Neuronal stem cell (in vitro differentiated cells): ENCODE measurements at regions not wholly inside any gene's neighbourhood (a gene's known extent, or its start where the extent isn't known, plus 50 kb on each side); places are given as distances from the start of the nearest gene placed in this dataset.
"Not testable (repeated sequence)": the region's sequence is repeated elsewhere in the genome, so short reads cannot be mapped to it uniquely, and the experiment has no call there.

Experiments
- DNase-seq: peaks from one replicate; pipeline ENCODE4 v3.0.0-alpha.2; 2013; ENCODE audit warnings: low spot score
- H2AFZ ChIP-seq: one replicate; pipeline ENCODE4 v1.6.1; 2013; ENCODE audit warnings: mild to moderate bottlenecking, low read length, inconsistent platforms
- H2AK5ac ChIP-seq: 2 replicates; pipeline ENCODE4 v1.6.1; 2013; ENCODE audit warnings: low read depth, mild to moderate bottlenecking, inconsistent platforms, low read length, moderate library complexity, mixed read lengths
- H2BK120ac ChIP-seq: 2 replicates; pipeline ENCODE4 v1.6.1; 2013; ENCODE audit warnings: low read depth, mild to moderate bottlenecking, inconsistent platforms, low read length, moderate library complexity, mixed read lengths
- H2BK12ac ChIP-seq: one replicate; pipeline ENCODE4 v1.6.1; 2013; ENCODE audit warnings: low read length, inconsistent platforms
- H2BK15ac ChIP-seq: 2 replicates; pipeline ENCODE4 v1.6.1; 2013; ENCODE audit warnings: mild to moderate bottlenecking, low read length, inconsistent platforms, mixed read lengths
- H2BK5ac ChIP-seq: one replicate; pipeline ENCODE4 v1.6.1; 2013; ENCODE audit warnings: inconsistent platforms, mild to moderate bottlenecking, low read length, moderate library complexity
- H3K14ac ChIP-seq: one replicate; pipeline ENCODE4 v1.6.1; 2013; ENCODE audit warnings: low read length, inconsistent platforms
- H3K18ac ChIP-seq: 2 replicates; pipeline ENCODE4 v1.6.1; 2013; ENCODE audit warnings: low read length, inconsistent platforms
- H3K23ac ChIP-seq: 2 replicates; pipeline ENCODE4 v1.6.1; 2013; ENCODE audit warnings: low read depth, mild to moderate bottlenecking, mixed read lengths, low read length, inconsistent platforms; ENCODE audit not compliant: poor library complexity
- H3K27ac ChIP-seq: replicated peaks from 3 replicates; pipeline ENCODE4 v1.5.1; 2013; ENCODE audit warnings: low read length, inconsistent platforms
- H3K27me3 ChIP-seq, 3 experiments: 2 replicates each; pipeline ENCODE4 v1.6.1; 2013; ENCODE audit warnings: low read length in 3 of 3, mild to moderate bottlenecking in 2 of 3, inconsistent platforms in 1 of 3, low read depth in 1 of 3, mixed read lengths in 1 of 3, moderate library complexity in 1 of 3; ENCODE audit not compliant: control insufficient read depth in 3 of 3, insufficient read depth in 3 of 3
- H3K36me3 ChIP-seq, 2 donors: replicated peaks in 1 of 2; 2 replicates each; pipeline ENCODE4 v1.6.1; 2013; ENCODE audit warnings: low read length in 2 of 2; ENCODE audit not compliant: control insufficient read depth in 2 of 2, insufficient read depth in 2 of 2
- H3K4ac ChIP-seq: 2 replicates; pipeline ENCODE4 v1.6.1; 2013; ENCODE audit warnings: inconsistent platforms, mild to moderate bottlenecking, low read length, moderate library complexity
- H3K4me1 ChIP-seq, 2 donors: 1 replicate in 1 of 2; 2 replicates in 1 of 2; pipeline ENCODE4 v1.6.1; 2013; ENCODE audit warnings: low read length in 2 of 2, low read depth in 1 of 2; ENCODE audit not compliant: control insufficient read depth in 2 of 2, insufficient read depth in 1 of 2
- H3K4me2 ChIP-seq: one replicate; pipeline ENCODE4 v1.6.1; 2013; ENCODE audit warnings: mild to moderate bottlenecking, low read length, inconsistent platforms; ENCODE audit not compliant: insufficient read depth, poor library complexity, severe bottlenecking
- H3K4me3 ChIP-seq, 2 donors: 2 replicates each; pipeline ENCODE4 v1.5.1; 2013; ENCODE audit warnings: low read length in 2 of 2, mild to moderate bottlenecking in 2 of 2, inconsistent platforms in 1 of 2, moderate library complexity in 1 of 2
- H3K79me1 ChIP-seq: one replicate; pipeline ENCODE4 v1.6.1; 2013; ENCODE audit warnings: low read depth, mild to moderate bottlenecking, inconsistent platforms, low read length, moderate library complexity
- H3K9ac ChIP-seq: one replicate; pipeline ENCODE4 v1.6.1; 2013; ENCODE audit warnings: mild to moderate bottlenecking, low read depth, low read length, inconsistent platforms; ENCODE audit not compliant: poor library complexity
- H3K9me3 ChIP-seq, 2 donors: replicated peaks in 1 of 2; 2 replicates each; pipeline versions ENCODE3 to v1.6.1; 2013; ENCODE audit warnings: low read length in 2 of 2, mild to moderate bottlenecking in 2 of 2, inconsistent platforms in 1 of 2, low read depth in 1 of 2, mixed read lengths in 1 of 2, moderate library complexity in 1 of 2; ENCODE audit not compliant: control insufficient read depth in 2 of 2, insufficient read depth in 1 of 2
- H4K8ac ChIP-seq: one replicate; pipeline ENCODE4 v1.6.1; 2013; ENCODE audit warnings: low read depth, mild to moderate bottlenecking, inconsistent platforms, low read length, moderate library complexity
- H4K91ac ChIP-seq: one replicate; pipeline ENCODE4 v1.6.1; 2013; ENCODE audit warnings: low read length, low read depth, mild to moderate bottlenecking, inconsistent platforms; ENCODE audit not compliant: poor library complexity
- WGBS, 2 donors: extraction: QIAGEN DNeasy Blood & Tissue Kit; methylation state at CpG; one replicate each; pipeline ENCODE4 v1.1.7; 2013; ENCODE audit warnings: missing lambda C conversion rate in 2 of 2, mixed read lengths in 1 of 2; ENCODE audit not compliant: insufficient read length in 2 of 2, insufficient replicate concordance in 1 of 2; ENCODE audit errors: extremely low coverage in 2 of 2; 5-methylcytosine and 5-hydroxymethylcytosine counted together

DNA sequence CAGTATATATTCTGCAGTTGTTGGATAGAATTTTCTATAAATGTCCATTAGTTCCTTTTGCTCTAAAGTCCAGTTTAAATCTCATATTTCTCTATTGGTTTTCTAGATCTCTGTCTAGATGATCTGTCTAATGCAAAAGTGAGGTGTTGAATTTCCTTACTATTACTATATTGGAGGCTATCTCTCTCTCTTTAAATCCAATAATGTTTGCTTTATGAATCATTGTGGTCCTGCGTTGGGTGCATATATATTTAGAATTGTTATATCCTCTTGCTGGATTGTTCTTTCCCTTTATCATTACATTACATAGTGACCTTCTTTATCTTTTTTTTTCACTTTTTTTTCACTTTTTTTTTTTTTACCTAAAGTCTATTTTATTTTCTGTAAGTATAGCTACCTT, 208.5 kb upstream of the ASCC3 start:
- no peak overlapping the region for H4K8ac ChIP-seq
- H3K27me3 ChIP-seq = no peaks in the 10 kb centered on the region
- H3K9me3 ChIP-seq = peaks cover 0 to 6% of the 10 kb centered on the region in 2 donors
- H3K14ac ChIP-seq = no peak overlapping the region
- H3K4me1 ChIP-seq = peaks cover 0 to 2% of the 10 kb centered on the region in 2 donors
- H2AFZ ChIP-seq = no peak overlapping the region
- H3K4me3 ChIP-seq = no peak overlapping the region
- H3K79me1 ChIP-seq = no peaks in the 10 kb centered on the region
- no peak overlapping the region for H4K91ac ChIP-seq
- H3K4ac ChIP-seq = no peak overlapping the region
- no peak overlapping the region for H2BK120ac ChIP-seq
- H2BK12ac ChIP-seq = no peak overlapping the region
- no peak overlapping the region for H2BK15ac ChIP-seq
- H3K36me3 ChIP-seq = no peaks in the 10 kb centered on the region
- no peak overlapping the region for H3K9ac ChIP-seq
- no peak overlapping the region for H3K27ac ChIP-seq
- no peak overlapping the region for H2AK5ac ChIP-seq
- no peak for DNase-seq
- WGBS, 2 donors = no CpG with 5 or more reads among the region's 1 CpG
- H2BK5ac ChIP-seq = no peak overlapping the region
- H3K18ac ChIP-seq = no peak overlapping the region
- no peak overlapping the region for H3K23ac ChIP-seq
- H3K4me2 ChIP-seq = no peak overlapping the region

DNA sequence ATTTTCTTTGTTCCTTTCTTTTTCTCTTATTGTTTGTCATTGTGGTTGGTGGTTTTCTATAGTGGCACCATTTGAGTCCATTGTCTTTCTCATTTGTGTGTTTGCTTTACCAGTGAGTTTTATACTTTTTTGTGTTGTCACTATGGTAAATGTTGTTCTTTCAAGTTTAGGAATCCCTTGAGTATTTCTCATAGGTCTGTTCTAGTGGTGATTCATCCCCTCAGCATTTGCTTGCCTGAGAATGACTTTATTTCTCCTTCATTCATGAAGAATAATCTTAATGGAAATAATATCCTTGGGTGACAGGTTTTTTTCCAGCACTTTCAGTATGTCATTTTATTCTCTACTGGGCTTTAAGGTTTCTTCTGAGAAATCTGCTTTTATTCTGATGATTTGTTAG, 209.2 kb upstream of the ASCC3 start:
- H3K23ac ChIP-seq = no peak overlapping the region
- H3K4me3 ChIP-seq = no peak overlapping the region

DNA sequence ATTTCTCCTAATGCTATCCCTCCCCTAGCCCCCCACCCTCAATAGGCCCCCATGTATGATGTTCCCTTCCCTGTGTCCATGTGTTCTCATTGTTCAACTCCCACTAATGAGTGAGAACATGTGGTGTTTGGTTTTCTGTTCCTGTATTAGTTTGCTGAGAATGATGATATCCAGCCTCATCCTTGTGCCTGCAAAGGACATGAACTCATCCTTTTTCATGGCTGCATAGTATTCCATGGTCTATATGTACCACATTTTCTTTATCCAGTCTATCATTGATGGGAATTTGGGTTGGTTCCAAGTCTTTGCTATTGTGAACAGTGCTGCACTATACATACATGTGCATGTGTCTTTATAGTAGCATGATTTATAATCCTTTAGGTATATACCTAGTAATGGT, 217.5 kb upstream of the ASCC3 start:
- H2BK5ac ChIP-seq, H3K4me2 ChIP-seq, H4K8ac ChIP-seq, H3K27ac ChIP-seq, DNase-seq, H3K4ac ChIP-seq, H2BK12ac ChIP-seq, H2AFZ ChIP-seq, H3K79me1 ChIP-seq, H3K9me3 ChIP-seq, H4K91ac ChIP-seq, H3K9ac ChIP-seq, H3K18ac ChIP-seq, H3K4me1 ChIP-seq, H3K4me3 ChIP-seq, H2AK5ac ChIP-seq, H2BK15ac ChIP-seq, H3K27me3 ChIP-seq, H2BK120ac ChIP-seq, H3K36me3 ChIP-seq, H3K23ac ChIP-seq, H3K14ac ChIP-seq: not testable (repeated sequence)

More for the DNA sequence above, 209.2 kb upstream of the ASCC3 start:
- H4K91ac ChIP-seq = no peak overlapping the region
- no peak overlapping the region for H2BK15ac ChIP-seq
- H3K9me3 ChIP-seq = peaks cover 0 to 6% of the 10 kb centered on the region in 2 donors
- no peak overlapping the region for H2AFZ ChIP-seq
- no peak overlapping the region for H2BK5ac ChIP-seq
- no peak overlapping the region for H3K27ac ChIP-seq
- H3K4ac ChIP-seq = no peak overlapping the region
- H3K9ac ChIP-seq = no peak overlapping the region
- H2BK120ac ChIP-seq = no peak overlapping the region
- H2BK12ac ChIP-seq = no peak overlapping the region
- H3K14ac ChIP-seq = no peak overlapping the region
- H4K8ac ChIP-seq = no peak overlapping the region
- no peak overlapping the region for H3K18ac ChIP-seq
- H3K27me3 ChIP-seq = no peaks in the 10 kb centered on the region
- DNase-seq = no peak
- H2AK5ac ChIP-seq = no peak overlapping the region
- no peaks in the 10 kb centered on the region for H3K79me1 ChIP-seq
- no peak overlapping the region for H3K4me2 ChIP-seq
- no peaks in the 10 kb centered on the region for H3K36me3 ChIP-seq
- H3K4me1 ChIP-seq = peaks cover 0 to 2% of the 10 kb centered on the region in 2 donors

DNA sequence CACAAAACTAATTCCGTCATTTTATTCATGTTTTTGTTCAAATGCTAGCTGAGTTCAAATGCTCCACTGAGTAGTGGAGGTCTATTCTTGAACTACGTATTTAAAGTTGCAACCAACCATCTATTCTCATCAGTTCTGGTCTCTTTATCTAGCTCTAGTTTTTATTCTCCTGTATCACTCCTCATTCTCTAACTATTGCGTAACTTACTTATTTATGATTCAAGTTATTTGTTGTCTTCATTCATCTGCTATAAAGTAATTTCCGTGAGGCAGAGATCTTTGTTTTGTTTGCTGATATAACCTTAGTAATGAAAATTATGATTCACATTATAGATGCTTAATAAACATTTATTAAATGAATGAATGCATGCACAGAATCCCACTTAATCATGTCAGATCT, 221.6 kb upstream of the ASCC3 start:
- no peak for DNase-seq
- no peaks in the 10 kb centered on the region for H3K36me3 ChIP-seq
- H3K4me1 ChIP-seq = no peaks in the 10 kb centered on the region
- H3K23ac ChIP-seq = no peak overlapping the region
- H3K9ac ChIP-seq = no peak overlapping the region
- H3K18ac ChIP-seq = no peak overlapping the region
- no peak overlapping the region for H2BK12ac ChIP-seq
- H3K4me3 ChIP-seq = no peak overlapping the region
- H3K4ac ChIP-seq = no peak overlapping the region
- no peak overlapping the region for H3K27ac ChIP-seq
- H3K79me1 ChIP-seq = no peaks in the 10 kb centered on the region
- WGBS, 2 donors = no CpG with 5 or more reads among the region's 4 CpGs
- H4K91ac ChIP-seq = no peak overlapping the region
- no peak overlapping the region for H3K4me2 ChIP-seq
- no peaks in the 10 kb centered on the region for H3K27me3 ChIP-seq
- H2BK5ac ChIP-seq = no peak overlapping the region
- H4K8ac ChIP-seq = no peak overlapping the region
- no peak overlapping the region for H2BK15ac ChIP-seq
- H3K9me3 ChIP-seq = no peaks in the 10 kb centered on the region
- no peak overlapping the region for H2AK5ac ChIP-seq
- H2BK120ac ChIP-seq = no peak overlapping the region
- H2AFZ ChIP-seq = no peak overlapping the region
- no peak overlapping the region for H3K14ac ChIP-seq
